GM12864 (cell line): ENCODE measurements at regions not wholly inside any gene's neighbourhood (a gene's known extent, or its start where the extent isn't known, plus 50 kb on each side); places are given as distances from the start of the nearest gene placed in this dataset.

Experiments used
- DNase-seq: peaks from one replicate; pipeline ENCODE4 v3.0.0-alpha.2; 2011; ENCODE audit warnings: low read depth
- H3K4me3 ChIP-seq: 2 replicates; pipeline ENCODE4 v1.5.1; 2011; ENCODE audit warnings: mild to moderate bottlenecking, low read depth, low read length, control low read depth
- TF ChIP-seq, protein P1 (sequence below): IDR thresholded peaks from 2 replicates; pipeline ENCODE4 v1.5.1; 2011; ENCODE audit warnings: low read depth, mild to moderate bottlenecking, moderate library complexity, low read length, control low read depth, inconsistent platforms; ENCODE audit errors: missing control alignments

DNA sequence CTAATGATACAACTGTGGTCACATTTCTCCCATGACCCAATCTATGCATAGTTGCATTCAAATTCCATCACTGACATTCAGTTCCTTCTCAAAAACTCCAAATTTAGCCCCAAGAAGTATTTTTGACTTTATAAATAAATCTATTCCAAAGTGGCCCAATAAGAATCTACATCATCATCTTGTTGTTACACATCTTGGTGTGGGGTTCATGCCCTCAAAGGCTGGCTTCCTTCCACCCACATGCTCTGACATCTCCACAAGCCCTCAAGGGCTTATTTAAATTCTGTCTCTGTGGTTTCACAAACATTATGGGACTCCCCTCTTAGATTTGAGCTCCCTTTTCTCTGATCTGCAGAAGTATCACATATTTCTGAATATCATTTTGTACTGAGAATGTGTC, 585.3 kb upstream of the BTBD3 start:
- TF ChIP-seq, protein P1, sequence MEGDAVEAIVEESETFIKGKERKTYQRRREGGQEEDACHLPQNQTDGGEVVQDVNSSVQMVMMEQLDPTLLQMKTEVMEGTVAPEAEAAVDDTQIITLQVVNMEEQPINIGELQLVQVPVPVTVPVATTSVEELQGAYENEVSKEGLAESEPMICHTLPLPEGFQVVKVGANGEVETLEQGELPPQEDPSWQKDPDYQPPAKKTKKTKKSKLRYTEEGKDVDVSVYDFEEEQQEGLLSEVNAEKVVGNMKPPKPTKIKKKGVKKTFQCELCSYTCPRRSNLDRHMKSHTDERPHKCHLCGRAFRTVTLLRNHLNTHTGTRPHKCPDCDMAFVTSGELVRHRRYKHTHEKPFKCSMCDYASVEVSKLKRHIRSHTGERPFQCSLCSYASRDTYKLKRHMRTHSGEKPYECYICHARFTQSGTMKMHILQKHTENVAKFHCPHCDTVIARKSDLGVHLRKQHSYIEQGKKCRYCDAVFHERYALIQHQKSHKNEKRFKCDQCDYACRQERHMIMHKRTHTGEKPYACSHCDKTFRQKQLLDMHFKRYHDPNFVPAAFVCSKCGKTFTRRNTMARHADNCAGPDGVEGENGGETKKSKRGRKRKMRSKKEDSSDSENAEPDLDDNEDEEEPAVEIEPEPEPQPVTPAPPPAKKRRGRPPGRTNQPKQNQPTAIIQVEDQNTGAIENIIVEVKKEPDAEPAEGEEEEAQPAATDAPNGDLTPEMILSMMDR: no peak
- DNase-seq: no peak

DNA sequence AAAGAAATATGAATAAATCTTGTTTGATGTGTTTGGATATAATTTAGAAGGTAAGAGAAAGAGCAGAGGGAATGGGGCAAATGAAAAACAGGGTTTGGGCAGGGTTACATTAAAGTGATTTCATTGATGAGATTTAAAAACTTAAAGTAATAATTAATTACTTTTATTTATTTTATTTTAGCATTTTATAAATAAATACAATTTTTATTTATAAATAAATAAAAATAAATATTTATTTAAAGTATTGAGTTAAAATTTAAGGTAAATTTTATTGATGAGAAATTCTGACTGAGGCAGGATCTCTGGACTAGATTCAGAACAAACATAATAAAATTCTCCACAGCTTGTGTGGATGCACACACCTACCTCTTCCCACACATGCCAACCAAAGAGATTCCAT, 584.1 kb upstream of the BTBD3 start:
- TF ChIP-seq, protein P1: no peak
- no peak overlapping the region for H3K4me3 ChIP-seq
- DNase-seq: no peak

More for the DNA sequence above, 585.3 kb upstream of the BTBD3 start:
- H3K4me3 ChIP-seq: no peak overlapping the region

DNA sequence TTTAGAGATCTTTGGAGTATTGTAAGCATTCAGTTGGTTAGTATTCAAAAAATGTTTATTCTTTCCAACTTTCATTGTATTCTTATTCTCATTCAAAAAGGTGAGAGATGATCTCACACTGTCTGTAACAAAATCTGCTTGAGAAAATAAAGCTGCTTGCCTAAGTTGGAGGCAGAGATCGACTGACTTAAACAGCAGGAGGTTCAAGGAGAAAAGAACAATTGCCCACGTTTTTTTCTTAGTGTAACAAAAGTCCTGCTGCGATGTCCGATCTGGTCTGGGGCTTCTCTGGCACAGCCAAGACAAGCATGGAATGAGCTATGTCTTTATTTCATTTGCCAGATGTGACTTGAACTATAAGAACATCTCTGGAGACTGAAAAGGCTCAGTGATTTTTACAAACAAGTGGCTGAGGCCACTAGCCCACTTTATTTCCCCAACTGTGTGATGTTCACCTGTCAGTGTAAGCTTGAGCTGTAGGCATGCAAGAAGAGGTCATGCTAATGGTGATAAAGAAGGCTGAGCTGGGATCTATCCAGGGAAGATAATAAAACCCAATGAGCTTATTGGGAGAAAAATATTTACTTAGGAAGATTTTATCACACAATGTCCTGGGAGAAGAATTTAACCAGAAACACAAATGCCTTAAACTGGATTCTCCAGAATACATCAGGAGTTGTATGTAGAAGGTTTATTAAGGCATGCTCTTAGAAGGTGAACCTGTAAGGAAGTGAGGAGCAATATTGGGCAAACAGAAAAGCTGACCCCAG, 580.1 kb upstream of the BTBD3 start:
- no peak for DNase-seq
- TF ChIP-seq, protein P1: no peak
- no peak overlapping the region for H3K4me3 ChIP-seq

DNA sequence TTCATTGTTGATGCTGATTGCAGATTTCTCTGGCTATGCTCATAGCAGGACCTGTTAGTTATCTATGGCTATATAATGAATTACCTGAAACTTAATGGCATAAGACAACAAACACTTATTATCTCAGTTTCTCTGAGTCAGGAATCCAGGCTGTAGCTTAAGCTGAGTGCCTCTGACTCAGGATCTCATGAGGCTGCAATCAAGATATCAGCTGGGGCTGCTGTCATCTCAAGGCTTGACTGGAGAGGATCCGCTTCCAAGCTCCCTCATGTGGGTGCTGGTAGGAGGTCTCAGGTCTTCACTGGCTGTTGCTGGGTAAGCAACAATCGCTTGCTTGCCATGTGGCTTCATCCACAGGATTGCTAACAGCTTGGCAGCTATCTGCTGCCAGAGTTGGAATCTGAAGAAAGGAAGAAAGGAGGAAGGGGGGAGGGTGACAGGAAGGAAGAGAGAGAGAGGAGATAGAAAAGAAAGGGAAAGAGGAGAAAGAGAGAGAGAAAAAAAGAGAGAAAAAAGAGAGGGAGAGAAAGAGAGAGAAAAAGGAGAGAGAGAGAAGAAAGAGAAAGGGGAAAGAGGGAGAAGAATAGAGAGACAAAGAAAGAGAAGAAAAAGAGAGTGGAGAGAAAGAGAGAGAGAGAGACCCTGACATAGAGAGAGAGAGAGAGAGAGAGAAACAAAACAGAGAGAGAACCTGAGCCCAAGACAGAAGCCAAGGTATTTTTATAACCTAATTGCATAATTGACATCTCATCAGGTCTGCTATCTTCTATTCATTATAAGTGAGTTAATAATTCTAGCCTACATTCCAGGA, 579.0 kb upstream of the BTBD3 start:
- no peak for DNase-seq
- TF ChIP-seq, protein P1: no peak
- H3K4me3 ChIP-seq: no peak overlapping the region

DNA sequence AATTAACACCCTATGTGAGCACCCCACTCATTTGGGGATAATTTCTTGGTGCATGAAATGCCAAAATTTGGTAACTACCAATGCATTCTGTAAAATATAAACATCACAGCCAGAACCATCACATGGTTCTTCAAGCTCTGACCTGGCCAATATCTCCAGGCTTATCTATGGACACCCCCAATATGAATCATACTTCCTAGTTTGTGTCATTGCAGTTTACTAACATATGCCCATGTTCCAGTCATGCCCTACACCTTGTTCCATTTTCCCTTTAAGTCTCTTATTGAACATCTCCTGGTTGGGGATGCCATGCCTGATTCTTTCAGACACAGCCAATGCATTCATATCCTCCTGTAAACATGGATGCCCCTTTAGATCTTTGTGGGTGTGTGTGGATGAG, 572.8 kb upstream of the BTBD3 start:
- TF ChIP-seq, protein P1: no peak
- no peak for DNase-seq
- H3K4me3 ChIP-seq: no peak overlapping the region

DNA sequence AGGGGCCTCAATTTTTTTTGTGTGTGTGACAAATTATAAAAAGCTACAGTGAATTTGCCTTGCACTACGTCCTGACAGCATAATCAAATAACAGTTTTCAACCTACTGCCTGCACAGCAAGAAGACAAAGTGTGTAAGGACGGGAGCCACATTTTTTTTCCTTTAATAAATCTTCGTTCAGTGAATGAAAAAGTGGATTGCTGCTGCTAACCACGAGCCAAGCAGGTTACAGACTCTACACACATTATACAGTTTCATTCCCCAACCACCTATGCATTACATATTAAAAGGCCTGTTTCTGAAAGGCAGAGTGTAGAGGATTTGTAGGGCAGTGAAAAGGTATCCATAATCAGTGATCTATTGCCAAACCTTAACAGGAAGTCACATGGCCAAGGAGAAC, 570.0 kb upstream of the BTBD3 start:
- no peak for DNase-seq
- no peak overlapping the region for H3K4me3 ChIP-seq
- TF ChIP-seq, protein P1: no peak
